ENCODE measurements at regions not wholly inside any gene's neighbourhood (a gene's known extent, or its start where the extent isn't known, plus 50 kb on each side); places are given as distances from the start of the nearest gene placed in this dataset.

GRCh38 chr15:70524470-70524869 is 238.9 kb downstream of the UACA start:
- Histone ChIP-seq H3K4me3 (replicated peaks; ENCODE audit: insufficient read depth, low read length) (no peak overlapping the region), H3K27me3 (ENCODE audit: insufficient read depth, poor library complexity, severe bottlenecking) (no peaks in the 10 kb centered on the region), H3K27ac (replicated peaks) (no peak overlapping the region)
- TF ChIP-seq, protein P1, sequence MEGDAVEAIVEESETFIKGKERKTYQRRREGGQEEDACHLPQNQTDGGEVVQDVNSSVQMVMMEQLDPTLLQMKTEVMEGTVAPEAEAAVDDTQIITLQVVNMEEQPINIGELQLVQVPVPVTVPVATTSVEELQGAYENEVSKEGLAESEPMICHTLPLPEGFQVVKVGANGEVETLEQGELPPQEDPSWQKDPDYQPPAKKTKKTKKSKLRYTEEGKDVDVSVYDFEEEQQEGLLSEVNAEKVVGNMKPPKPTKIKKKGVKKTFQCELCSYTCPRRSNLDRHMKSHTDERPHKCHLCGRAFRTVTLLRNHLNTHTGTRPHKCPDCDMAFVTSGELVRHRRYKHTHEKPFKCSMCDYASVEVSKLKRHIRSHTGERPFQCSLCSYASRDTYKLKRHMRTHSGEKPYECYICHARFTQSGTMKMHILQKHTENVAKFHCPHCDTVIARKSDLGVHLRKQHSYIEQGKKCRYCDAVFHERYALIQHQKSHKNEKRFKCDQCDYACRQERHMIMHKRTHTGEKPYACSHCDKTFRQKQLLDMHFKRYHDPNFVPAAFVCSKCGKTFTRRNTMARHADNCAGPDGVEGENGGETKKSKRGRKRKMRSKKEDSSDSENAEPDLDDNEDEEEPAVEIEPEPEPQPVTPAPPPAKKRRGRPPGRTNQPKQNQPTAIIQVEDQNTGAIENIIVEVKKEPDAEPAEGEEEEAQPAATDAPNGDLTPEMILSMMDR (IDR thresholded peaks at IDR 0.05; ENCODE audit: insufficient read depth, low read length): no peak
- TF ChIP-seq GABPA (IDR thresholded peaks at IDR 0.05; ENCODE audit: low read depth): no peak
- no peak for TF ChIP-seq SPI1 (IDR thresholded peaks at IDR 0.05; ENCODE audit: borderline replicate concordance, low read depth)
- no peak for DNase-seq (ENCODE audit: low read depth in 1 of 2, low spot score in 1 of 2)

- DNase-seq (ENCODE audit: low read depth in 1 of 2, low spot score in 1 of 2): no peak
- H3K27ac ChIP-seq (replicated peaks): no peak overlapping the region
- TF ChIP-seq GABPA (IDR thresholded peaks at IDR 0.05; ENCODE audit: low read depth): no peak
- TF ChIP-seq, protein P1 (IDR thresholded peaks at IDR 0.05; ENCODE audit: insufficient read depth, low read length): no peak
- TF ChIP-seq, protein P2, sequence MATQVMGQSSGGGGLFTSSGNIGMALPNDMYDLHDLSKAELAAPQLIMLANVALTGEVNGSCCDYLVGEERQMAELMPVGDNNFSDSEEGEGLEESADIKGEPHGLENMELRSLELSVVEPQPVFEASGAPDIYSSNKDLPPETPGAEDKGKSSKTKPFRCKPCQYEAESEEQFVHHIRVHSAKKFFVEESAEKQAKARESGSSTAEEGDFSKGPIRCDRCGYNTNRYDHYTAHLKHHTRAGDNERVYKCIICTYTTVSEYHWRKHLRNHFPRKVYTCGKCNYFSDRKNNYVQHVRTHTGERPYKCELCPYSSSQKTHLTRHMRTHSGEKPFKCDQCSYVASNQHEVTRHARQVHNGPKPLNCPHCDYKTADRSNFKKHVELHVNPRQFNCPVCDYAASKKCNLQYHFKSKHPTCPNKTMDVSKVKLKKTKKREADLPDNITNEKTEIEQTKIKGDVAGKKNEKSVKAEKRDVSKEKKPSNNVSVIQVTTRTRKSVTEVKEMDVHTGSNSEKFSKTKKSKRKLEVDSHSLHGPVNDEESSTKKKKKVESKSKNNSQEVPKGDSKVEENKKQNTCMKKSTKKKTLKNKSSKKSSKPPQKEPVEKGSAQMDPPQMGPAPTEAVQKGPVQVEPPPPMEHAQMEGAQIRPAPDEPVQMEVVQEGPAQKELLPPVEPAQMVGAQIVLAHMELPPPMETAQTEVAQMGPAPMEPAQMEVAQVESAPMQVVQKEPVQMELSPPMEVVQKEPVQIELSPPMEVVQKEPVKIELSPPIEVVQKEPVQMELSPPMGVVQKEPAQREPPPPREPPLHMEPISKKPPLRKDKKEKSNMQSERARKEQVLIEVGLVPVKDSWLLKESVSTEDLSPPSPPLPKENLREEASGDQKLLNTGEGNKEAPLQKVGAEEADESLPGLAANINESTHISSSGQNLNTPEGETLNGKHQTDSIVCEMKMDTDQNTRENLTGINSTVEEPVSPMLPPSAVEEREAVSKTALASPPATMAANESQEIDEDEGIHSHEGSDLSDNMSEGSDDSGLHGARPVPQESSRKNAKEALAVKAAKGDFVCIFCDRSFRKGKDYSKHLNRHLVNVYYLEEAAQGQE (IDR thresholded peaks at IDR 0.05; ENCODE audit: insufficient replicate concordance, low read depth): no peak
- no peak for TF ChIP-seq SPI1 (IDR thresholded peaks at IDR 0.05; ENCODE audit: borderline replicate concordance, low read depth)
- TF ChIP-seq POLR2AphosphoS5 (IDR thresholded peaks at IDR 0.05; ENCODE audit: low read depth): no peak
- no peaks in the 10 kb centered on the region for H3K27me3 ChIP-seq (ENCODE audit: insufficient read depth, poor library complexity, severe bottlenecking)
- H3K4me3 ChIP-seq (replicated peaks; ENCODE audit: insufficient read depth, low read length): no peak overlapping the region
Observed at GRCh38 chr15:70523616-70524015, 239.7 kb downstream of the UACA start.

DNA sequence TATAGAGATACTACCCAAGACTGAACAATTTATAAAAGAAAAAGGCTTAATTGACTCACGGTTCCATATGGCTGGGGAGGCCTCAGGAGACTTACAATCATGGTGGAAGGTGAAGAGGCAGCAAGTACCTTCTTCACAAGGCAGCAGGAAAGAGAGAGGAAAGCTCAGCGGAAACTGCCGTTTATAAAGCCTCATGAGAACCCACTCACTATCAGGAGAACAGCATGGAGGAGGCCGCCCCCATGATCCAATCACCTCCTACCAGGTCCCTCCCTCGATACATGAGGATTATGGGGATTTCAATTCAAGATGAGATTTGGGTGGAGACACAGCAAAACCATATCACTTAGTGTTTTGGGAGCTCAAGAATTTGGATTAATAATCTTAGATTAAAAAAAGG is 240.2 kb downstream of the UACA start:
- no peak for DNase-seq (ENCODE audit: low read depth in 1 of 2, low spot score in 1 of 2)
- TF ChIP-seq, protein P2 (IDR thresholded peaks at IDR 0.05; ENCODE audit: insufficient replicate concordance, low read depth): no peak
- no peak for TF ChIP-seq GABPA (IDR thresholded peaks at IDR 0.05; ENCODE audit: low read depth)
- H3K27me3 ChIP-seq (ENCODE audit: insufficient read depth, poor library complexity, severe bottlenecking): no peaks in the 10 kb centered on the region
- H3K27ac ChIP-seq (replicated peaks): no peak overlapping the region
- no peak overlapping the region for H3K4me3 ChIP-seq (replicated peaks; ENCODE audit: insufficient read depth, low read length)

GRCh38 chr15:70522323-70522966 is 240.9 kb downstream of the UACA start:
- Histone ChIP-seq H3K27me3 (ENCODE audit: insufficient read depth, poor library complexity, severe bottlenecking) (no peaks in the 10 kb centered on the region), H3K4me3 (replicated peaks; ENCODE audit: insufficient read depth, low read length) (no peak overlapping the region), H3K27ac (replicated peaks) (no peak overlapping the region)
- no peak for DNase-seq (ENCODE audit: low read depth in 1 of 2, low spot score in 1 of 2)
- TF ChIP-seq GABPA (IDR thresholded peaks at IDR 0.05; ENCODE audit: low read depth): no peak
- TF ChIP-seq, protein P1 (IDR thresholded peaks at IDR 0.05; ENCODE audit: insufficient read depth, low read length): no peak
- no peak for TF ChIP-seq SPI1 (IDR thresholded peaks at IDR 0.05; ENCODE audit: borderline replicate concordance, low read depth)
- no peak for TF ChIP-seq POLR2AphosphoS5 (IDR thresholded peaks at IDR 0.05; ENCODE audit: low read depth)
- TF ChIP-seq, protein P2 (IDR thresholded peaks at IDR 0.05; ENCODE audit: insufficient replicate concordance, low read depth): no peak
